OCI-LY3 (cell line): ENCODE measurements at regions not wholly inside any gene's neighbourhood (a gene's known extent, or its start where the extent isn't known, plus 50 kb on each side); places are given as distances from the start of the nearest gene placed in this dataset.

Experiments used
- H2AFZ ChIP-seq: fragments of 200-600, 300-600 bp; shearing (Covaris generic); 2 replicates; pipeline ENCODE4 v1.6.0; 2014; ENCODE audit warnings: antibody characterized with exemption, low read depth, low read length
- H3K27ac ChIP-seq: fragments of 200-600, 300-600 bp; sonication (generic); 2 replicates; pipeline ENCODE4 v1.5.1; 2014; ENCODE audit warnings: mild to moderate bottlenecking, low read length, moderate library complexity, mixed read lengths
- H3K27me3 ChIP-seq: fragments of 200-600, 300-600 bp; sonication (generic); 2 replicates; pipeline ENCODE4 v1.6.1; 2014; ENCODE audit warnings: low read depth, low read length, mixed read lengths
- H3K36me3 ChIP-seq: fragments of 200-600, 300-600 bp; sonication (generic); replicated peaks from 2 replicates; pipeline ENCODE3; 2014; ENCODE audit warnings: low read depth, low read length, mixed read lengths
- H3K4me1 ChIP-seq: fragments of 300-600, 200-600 bp; sonication (generic); 2 replicates; pipeline ENCODE4 v1.6.1; 2014; ENCODE audit warnings: low read length, mixed read lengths
- H3K4me2 ChIP-seq: fragments of 200-600, 300-600 bp; sonication (generic); 2 replicates; pipeline ENCODE4 v1.6.1; 2014; ENCODE audit warnings: low read length, mixed read lengths
- H3K4me3 ChIP-seq: fragments of 300-600, 200-600 bp; sonication (generic); 2 replicates; pipeline ENCODE4 v1.5.1; 2014; ENCODE audit warnings: antibody characterized with exemption, mild to moderate bottlenecking, low read length, moderate library complexity
- H3K79me2 ChIP-seq: fragments of 300-600, 200-600 bp; shearing (Covaris generic); 2 replicates; pipeline ENCODE4 v1.6.1; 2014; ENCODE audit warnings: mild to moderate bottlenecking, low read length, mixed read lengths
- H3K9ac ChIP-seq: fragments of 300-600, 200-600 bp; shearing (Covaris generic); 2 replicates; pipeline ENCODE4 v1.6.0; 2014; ENCODE audit warnings: mild to moderate bottlenecking, low read length, moderate library complexity
- H3K9me3 ChIP-seq: fragments of 200-600, 300-600 bp; shearing (Covaris generic); 2 replicates; pipeline ENCODE4 v1.6.1; 2014; ENCODE audit warnings: low read length, mixed read lengths; ENCODE audit not compliant: insufficient read depth
- H4K20me1 ChIP-seq: fragments of 200-600, 300-600 bp; sonication (generic); 2 replicates; pipeline ENCODE4 v1.6.1; 2016; ENCODE audit warnings: low read length, mixed read lengths; ENCODE audit not compliant: insufficient read depth
- CTCF ChIP-seq: fragments of 200-600, 300-600 bp; sonication (generic); IDR thresholded peaks from 2 replicates; pipeline ENCODE4 v1.5.1; 2014; ENCODE audit warnings: antibody characterized with exemption, low read length, low read depth
- EZH2phosphoT487 ChIP-seq: fragments of 200-600 bp; shearing (Covaris generic); IDR thresholded peaks from 2 replicates; pipeline ENCODE4 v1.6.1; 2018; ENCODE audit warnings: antibody characterized with exemption, mixed run types, low read depth

GRCh38 chr1:118825619-118826018, 162.5 kb downstream of the TBX15 start:
- no peaks in the 10 kb centered on the region for H3K4me1 ChIP-seq
- H3K36me3 ChIP-seq: no peaks in the 10 kb centered on the region
- no peaks in the 10 kb centered on the region for H4K20me1 ChIP-seq
- TF ChIP-seq CTCF (no peak), EZH2phosphoT487 (no peak)
- no peak overlapping the region for H3K4me3 ChIP-seq
- no peak overlapping the region for H3K27ac ChIP-seq
- no peaks in the 10 kb centered on the region for H3K9me3 ChIP-seq
- H3K4me2 ChIP-seq: no peak overlapping the region
- H3K9ac ChIP-seq: no peak overlapping the region
- no peaks in the 10 kb centered on the region for H3K79me2 ChIP-seq
- H2AFZ ChIP-seq: no peak overlapping the region
- no peaks in the 10 kb centered on the region for H3K27me3 ChIP-seq

GRCh38 chr1:118821801-118822200, 166.3 kb downstream of the TBX15 start:
- Histone ChIP-seq H3K36me3 (no peaks in the 10 kb centered on the region), H3K9me3 (no peaks in the 10 kb centered on the region), H3K79me2 (no peaks in the 10 kb centered on the region), H3K27ac (no peak overlapping the region), H3K27me3 (no peaks in the 10 kb centered on the region), H4K20me1 (no peaks in the 10 kb centered on the region), H3K9ac (no peak overlapping the region), H3K4me3 (no peak overlapping the region), H3K4me2 (no peak overlapping the region), H2AFZ (no peak overlapping the region), H3K4me1 (no peaks in the 10 kb centered on the region)
- TF ChIP-seq EZH2phosphoT487 (no peak), CTCF (no peak)

DNA sequence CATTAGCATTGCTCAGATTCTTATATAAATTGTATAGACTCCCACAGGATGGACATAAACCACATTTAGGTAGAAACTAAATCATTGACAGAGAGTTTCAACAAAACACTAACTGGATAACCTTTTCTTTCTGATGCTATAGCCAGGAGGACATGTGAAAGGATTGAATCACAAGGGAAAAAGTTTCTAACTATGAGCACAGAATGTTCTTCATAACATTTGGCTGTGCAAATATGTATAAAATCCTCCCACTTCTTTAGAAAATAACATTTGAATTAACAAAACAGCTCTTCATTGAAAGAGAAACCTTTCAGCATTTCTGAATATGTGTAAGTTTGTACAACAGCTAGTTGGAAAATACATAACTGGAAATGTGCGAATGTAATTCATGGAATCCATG, 167.3 kb downstream of the TBX15 start:
- no peaks in the 10 kb centered on the region for H3K36me3 ChIP-seq
- H3K9me3 ChIP-seq: no peaks in the 10 kb centered on the region
- no peaks in the 10 kb centered on the region for H3K79me2 ChIP-seq
- H3K27me3 ChIP-seq: no peaks in the 10 kb centered on the region
- no peaks in the 10 kb centered on the region for H4K20me1 ChIP-seq
- no peak for TF ChIP-seq EZH2phosphoT487
- TF ChIP-seq CTCF: no peak
- no peak overlapping the region for H3K4me3 ChIP-seq
- no peaks in the 10 kb centered on the region for H3K4me1 ChIP-seq
- H3K4me2 ChIP-seq: no peak overlapping the region
- no peak overlapping the region for H3K27ac ChIP-seq
- H2AFZ ChIP-seq: no peak overlapping the region
- no peak overlapping the region for H3K9ac ChIP-seq

DNA sequence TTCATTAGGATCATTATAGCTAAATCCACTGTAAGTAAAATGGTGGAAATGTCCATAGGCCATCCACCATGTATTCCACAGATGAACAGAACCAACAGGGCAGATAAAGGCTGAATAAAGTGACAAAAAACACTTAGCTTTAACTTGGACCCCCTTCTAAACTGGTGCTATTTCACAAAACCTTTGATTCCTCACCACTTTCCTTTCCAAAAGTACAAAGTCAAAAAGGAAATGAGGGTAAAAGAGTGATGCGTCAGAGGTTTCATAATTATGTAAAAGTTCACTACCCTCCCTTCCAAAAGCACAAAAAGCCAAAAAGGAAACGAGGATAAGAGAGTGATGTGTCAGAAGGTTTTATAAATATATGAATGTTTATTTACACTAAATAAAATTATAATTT, 172.2 kb downstream of the TBX15 start:
- no peak overlapping the region for H2AFZ ChIP-seq
- no peak overlapping the region for H3K4me3 ChIP-seq
- no peaks in the 10 kb centered on the region for H3K36me3 ChIP-seq

More for the DNA sequence above, 172.2 kb downstream of the TBX15 start:
- Histone ChIP-seq H3K9ac (no peak overlapping the region), H3K79me2 (no peaks in the 10 kb centered on the region), H3K9me3 (no peaks in the 10 kb centered on the region), H3K4me2 (no peak overlapping the region), H3K27me3 (no peaks in the 10 kb centered on the region), H4K20me1 (no peaks in the 10 kb centered on the region), H3K4me1 (no peaks in the 10 kb centered on the region), H3K27ac (no peak overlapping the region)
- TF ChIP-seq EZH2phosphoT487 (no peak), CTCF (no peak)
